ENCODE measurements at regions not wholly inside any gene's neighbourhood (a gene's known extent, or its start where the extent isn't known, plus 50 kb on each side); places are given as distances from the start of the nearest gene placed in this dataset.

DNA sequence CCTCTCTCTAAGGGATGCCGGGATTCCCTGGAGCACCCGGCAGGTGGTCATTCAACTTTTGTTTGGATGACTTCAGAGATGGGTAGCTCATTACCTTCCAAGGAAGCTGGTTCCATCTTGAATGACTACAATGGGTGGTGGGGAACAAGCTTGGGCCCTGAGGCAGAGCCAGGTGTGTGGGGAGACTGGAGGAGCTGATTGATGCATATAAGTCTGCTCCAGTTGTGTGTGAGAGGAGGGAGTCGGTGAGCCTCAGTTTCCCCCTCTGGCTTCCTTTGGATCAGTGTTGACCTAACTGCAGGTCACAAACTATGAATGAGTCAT, 133.8 kb upstream of the ZBTB40 start:
- no peak for DNase-seq
- ATAC-seq: no peak
- H3K9me3 ChIP-seq: peaks cover 0 to 4% (median 0%) of the 10 kb centered on the region in 11 donors
- H3K4me3 ChIP-seq: no peak overlapping the region
- intact Hi-C loops (cut with DNase I): no loop called here
- TF ChIP-seq, protein P1, sequence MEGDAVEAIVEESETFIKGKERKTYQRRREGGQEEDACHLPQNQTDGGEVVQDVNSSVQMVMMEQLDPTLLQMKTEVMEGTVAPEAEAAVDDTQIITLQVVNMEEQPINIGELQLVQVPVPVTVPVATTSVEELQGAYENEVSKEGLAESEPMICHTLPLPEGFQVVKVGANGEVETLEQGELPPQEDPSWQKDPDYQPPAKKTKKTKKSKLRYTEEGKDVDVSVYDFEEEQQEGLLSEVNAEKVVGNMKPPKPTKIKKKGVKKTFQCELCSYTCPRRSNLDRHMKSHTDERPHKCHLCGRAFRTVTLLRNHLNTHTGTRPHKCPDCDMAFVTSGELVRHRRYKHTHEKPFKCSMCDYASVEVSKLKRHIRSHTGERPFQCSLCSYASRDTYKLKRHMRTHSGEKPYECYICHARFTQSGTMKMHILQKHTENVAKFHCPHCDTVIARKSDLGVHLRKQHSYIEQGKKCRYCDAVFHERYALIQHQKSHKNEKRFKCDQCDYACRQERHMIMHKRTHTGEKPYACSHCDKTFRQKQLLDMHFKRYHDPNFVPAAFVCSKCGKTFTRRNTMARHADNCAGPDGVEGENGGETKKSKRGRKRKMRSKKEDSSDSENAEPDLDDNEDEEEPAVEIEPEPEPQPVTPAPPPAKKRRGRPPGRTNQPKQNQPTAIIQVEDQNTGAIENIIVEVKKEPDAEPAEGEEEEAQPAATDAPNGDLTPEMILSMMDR (IDR thresholded peaks at IDR 0.05): no peak
- 85% methylated on average over 3 of the region's 3 CpGs for WGBS, 2 donors
- no peaks in the 10 kb centered on the region for H3K4me1 ChIP-seq
- no peak overlapping the region for H3K27ac ChIP-seq
- H3K27me3 ChIP-seq: peaks cover 0 to 54% (median 45%) of the 10 kb centered on the region in 7 donors
- no peaks in the 10 kb centered on the region for H3K36me3 ChIP-seq

DNA sequence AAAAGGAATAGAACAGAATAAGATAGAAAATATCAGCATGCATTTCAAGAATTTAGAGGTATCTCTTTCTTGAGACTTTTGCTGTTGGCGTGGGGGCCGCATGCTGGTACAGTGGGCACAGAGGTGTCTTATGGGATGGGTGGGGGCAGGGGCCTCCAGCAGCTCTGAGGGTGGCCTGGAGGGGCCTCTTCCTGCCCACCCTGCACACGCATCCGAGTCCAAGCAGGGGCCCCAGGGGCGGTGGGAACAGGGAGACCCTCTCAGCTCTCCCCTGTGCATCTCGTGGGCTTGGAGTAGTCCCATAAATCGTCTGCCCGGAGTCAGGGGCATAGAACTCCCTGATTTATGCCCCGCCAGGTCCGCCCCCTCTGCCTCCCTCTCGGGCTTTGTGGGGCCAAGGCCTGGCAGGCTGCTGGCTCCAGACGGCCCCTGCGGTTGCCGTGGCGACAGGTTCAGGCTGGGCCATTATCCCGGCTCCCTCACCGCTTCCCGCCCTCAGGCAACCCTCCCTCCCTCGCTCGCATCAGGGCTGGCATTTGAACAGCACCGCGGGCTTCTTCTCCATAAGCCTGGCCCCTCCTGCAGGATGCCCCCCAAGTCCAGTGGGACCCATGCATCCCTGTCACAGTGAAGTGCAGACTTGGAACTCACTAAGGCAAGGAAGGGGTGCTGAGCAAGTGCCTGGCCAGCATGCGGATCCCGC, 133.2 kb upstream of the ZBTB40 start:
- ATAC-seq (no peak), DNase-seq (no peak)
- Histone ChIP-seq H3K36me3 (no peaks in the 10 kb centered on the region), H3K9me3 (peaks cover 0 to 4% (median 0%) of the 10 kb centered on the region in 11 donors), H3K27ac (no peak overlapping the region), H3K4me3 (no peak overlapping the region), H3K4me1 (no peaks in the 10 kb centered on the region), H3K27me3 (peaks cover 0 to 54% (median 41%) of the 10 kb centered on the region in 7 donors)
- intact Hi-C loops (cut with DNase I): no loop called here
- WGBS, 2 donors: 24 to 25% methylated on average over 24 of the region's 24 CpGs
- TF ChIP-seq, protein P1 (IDR thresholded peaks at IDR 0.05): no peak

DNA sequence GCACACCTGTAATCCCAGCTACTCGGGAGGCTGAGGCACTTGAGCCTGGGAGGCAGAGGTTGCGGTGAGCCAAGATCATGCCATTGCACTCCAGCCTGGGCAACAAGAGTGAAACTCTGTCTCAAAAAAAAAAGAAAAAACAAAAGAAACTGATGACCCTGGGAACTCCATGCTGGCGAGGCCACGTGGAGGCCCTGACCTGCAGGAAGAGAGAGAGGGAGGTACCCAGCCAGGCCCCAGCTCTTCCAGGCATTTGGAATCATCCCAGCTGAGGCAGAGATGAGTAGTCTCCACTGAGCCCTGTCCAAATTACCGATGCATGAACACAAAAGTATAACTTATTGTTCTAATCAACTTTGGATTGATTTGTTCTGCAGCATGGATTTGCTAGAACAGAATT, 132.0 kb upstream of the ZBTB40 start:
- TF ChIP-seq, protein P1 (IDR thresholded peaks at IDR 0.05): no peak
- DNase-seq (no peak), ATAC-seq (no peak)
- Histone ChIP-seq H3K27ac (no peak overlapping the region), H3K9me3 (peaks cover 0 to 4% (median 0%) of the 10 kb centered on the region in 11 donors), H3K4me3 (no peak overlapping the region), H3K4me1 (no peaks in the 10 kb centered on the region), H3K27me3 (peaks cover 0 to 54% (median 38%) of the 10 kb centered on the region in 7 donors), H3K36me3 (no peaks in the 10 kb centered on the region)
- WGBS, 2 donors: 75 to 89% methylated on average over 5 of the region's 5 CpGs
- intact Hi-C loops (cut with DNase I): no loop called here

DNA sequence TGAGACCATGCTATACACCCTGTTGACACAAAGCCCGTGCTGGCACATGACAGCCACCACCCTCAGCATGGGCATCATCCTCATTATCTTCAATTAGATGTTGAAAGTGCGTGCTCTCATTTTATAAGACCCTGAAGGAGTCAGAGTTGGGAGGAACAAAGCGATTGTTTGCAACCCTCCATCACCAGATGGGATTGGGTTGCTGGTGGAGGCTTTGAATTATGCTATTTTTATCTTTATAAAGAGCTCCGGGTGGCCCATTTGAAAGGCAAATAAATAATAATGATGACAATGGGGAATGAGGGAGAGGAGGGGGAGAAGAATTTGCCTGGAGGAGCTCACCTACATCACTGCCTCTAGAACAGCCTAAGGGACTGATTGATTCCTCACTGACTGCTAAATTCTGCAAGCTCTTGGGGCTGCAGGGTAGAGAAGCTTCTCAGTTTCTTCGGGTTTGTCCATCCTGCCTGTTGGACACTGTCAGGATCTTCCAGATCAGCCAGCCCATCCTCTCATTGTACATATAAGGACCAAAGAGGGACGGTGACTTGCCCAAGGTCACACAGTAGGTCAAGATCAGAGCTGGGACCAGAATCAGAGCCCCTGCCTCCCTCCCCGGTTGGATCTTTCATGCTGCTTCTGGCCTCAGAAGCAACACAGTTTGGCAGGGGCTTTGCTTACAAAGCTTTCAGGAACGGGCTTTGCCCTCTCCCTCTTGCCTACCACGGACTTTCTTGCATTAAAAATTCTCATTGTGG, 130.9 kb upstream of the ZBTB40 start:
- H3K4me1 ChIP-seq: no peaks in the 10 kb centered on the region
- H3K36me3 ChIP-seq: no peaks in the 10 kb centered on the region
- H3K27ac ChIP-seq: no peak overlapping the region
- WGBS, 2 donors: 56 to 58% methylated on average over 9 of the region's 9 CpGs
- no peak overlapping the region for H3K4me3 ChIP-seq
- H3K27me3 ChIP-seq: peaks cover 0 to 46% (median 30%) of the 10 kb centered on the region in 7 donors
- TF ChIP-seq, protein P1 (IDR thresholded peaks at IDR 0.05): no peak
- H3K9me3 ChIP-seq: peaks cover 0 to 4% (median 0%) of the 10 kb centered on the region in 11 donors
- intact Hi-C loops (cut with DNase I): no loop called here
- no peak for ATAC-seq
- DNase-seq: no peak
